ENCODE measurements at regions not wholly inside any gene's neighbourhood (a gene's known extent, or its start where the extent isn't known, plus 50 kb on each side); places are given as distances from the start of the nearest gene placed in this dataset.

DNA sequence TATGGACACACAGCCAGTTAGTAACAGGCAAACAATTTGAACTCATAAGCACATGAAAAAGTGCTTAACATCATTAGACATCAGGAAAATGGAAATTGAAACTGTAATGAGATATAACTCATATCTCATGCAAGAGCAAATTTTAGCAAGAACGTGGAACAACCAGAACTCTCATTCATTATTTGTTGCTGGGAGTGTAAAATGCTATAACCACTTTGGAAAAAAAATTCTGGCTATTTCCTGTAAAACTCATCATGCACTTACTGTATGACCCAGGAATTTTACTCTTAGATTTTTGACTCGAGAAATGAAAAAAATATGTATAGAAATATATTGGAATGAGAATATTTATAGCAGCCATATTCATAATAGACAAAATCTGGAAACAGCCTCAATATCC, 205.7 kb upstream of the PUM3 start:
- DNase-seq = no peak

DNA sequence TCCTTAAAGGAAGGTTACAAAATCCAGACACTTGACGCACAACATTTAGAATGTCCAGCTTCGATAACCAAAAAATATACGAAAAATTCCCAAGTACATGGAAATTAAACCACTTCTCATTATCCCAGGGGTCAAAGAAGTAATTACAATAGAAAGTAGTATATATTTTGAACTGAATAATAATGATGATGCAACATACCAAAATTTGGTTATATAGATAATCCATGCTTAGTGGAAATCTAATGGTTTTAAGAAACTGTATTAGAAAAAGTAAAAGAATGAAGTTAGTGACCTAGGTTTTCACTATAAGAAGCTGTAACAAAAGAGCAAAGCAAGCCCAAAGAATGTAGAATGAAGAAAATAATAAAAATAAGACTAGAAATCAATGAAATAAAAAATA, 204.0 kb upstream of the PUM3 start:
- DNase-seq = no peak

DNA sequence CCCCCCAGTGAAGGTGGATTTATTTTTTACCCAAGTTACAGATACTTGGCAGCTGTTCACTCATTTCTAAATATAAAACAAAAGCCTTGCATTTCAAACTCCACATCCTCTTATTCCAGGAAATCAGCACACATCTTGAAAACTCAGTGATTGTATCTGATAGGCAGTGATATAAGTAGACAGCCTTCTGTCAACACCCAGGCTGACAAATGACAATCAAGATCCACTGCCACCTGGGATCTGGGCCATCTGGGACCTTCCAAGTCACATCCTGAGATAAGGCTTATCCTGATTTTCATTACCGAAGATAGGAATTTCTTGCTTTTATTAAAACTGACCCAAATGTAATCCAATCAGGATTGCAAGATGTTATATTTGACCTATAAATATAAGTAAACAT, 201.3 kb upstream of the PUM3 start:
- DNase-seq = no peak

DNA sequence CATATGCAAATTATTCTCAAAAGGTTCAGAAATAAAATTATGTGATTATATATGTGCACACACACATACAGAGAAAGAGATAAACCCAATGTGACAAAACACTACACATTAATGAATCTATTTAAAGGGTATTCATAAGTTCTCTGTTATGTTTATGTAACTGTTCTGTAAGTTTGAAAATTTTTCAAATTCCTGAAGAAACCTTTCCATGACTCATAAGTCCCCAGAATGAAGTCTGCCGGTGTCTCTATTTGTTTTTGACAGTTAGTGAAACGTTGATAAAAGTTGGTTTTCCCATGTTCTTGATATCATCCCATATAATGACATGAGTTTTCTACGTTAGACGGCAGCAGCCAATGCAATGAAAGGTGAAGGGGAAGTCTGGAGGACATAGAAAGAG, 199.5 kb upstream of the PUM3 start:
- no peak for DNase-seq

DNA sequence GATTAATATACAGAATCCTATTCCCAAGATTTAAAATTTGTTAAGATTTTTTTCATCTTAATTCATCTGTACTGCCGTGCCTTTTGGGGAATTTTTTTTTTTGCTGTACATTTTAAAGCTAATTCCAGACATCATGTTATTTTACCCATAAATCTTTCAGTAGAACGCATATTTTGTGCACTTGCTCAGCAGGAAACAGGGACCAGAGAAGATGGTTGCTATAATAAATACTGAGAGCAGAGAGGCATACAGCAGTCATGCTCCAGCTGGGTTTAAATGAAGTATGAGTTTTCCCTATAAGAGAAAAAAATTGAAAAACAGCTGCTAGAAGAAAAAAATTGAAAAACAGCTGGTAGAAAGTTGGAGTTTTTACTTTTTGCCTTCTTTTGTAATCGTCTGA, 196.9 kb upstream of the PUM3 start:
- DNase-seq = no peak

DNA sequence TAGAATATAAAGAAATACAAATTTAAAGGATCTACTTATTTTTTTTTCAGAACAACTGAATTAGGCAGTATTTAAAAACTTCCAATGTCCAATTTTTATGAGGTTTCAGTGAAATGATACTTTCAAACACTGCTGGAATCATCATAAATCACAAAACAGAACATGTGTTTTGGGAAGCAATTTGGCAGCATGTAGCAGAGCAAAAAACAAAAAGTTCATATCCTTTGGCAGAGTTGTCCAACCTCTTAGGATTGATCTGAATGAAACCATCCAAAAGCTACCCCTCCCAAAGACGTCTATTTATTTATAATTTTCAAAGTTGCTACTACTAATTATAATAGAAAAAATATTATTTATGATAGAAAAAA, 192.4 kb upstream of the PUM3 start:
- DNase-seq = peak; percentile 79

DNA sequence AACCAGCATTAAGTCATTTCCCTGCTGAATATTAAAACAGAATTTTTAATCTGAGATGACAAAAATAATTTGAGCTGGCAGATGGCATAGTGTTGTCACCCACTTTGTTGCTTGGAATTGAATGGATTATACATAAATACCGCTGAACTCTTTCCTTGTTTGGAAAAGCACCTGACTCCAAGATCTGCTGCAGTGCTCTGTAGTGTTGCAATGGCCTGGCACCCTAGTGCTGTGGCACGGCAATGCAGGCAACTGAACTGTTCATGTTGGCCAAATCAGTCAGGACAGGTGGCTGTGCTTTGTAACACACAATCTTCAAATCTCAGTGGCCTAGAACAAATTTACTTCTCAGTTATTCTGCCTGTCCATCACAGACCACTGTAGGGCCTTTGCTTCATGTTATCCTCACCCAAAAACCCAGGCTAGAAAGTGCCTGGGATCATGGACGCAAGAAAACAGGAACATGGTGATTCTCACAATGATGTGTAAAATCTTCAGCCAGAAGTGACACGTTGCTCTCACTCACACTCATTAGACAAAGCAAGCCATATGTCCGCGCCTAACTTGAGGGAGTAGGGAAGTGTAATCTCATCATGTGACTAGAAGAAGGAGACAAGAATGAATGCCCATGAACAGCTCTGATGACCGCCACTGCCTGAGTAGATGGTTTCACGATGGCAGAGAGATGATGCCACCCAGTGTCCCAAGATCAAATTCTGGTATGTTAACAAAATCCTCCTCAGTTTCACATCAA, 191.9 kb upstream of the PUM3 start:
- DNase-seq = peak; percentile 79

DNA sequence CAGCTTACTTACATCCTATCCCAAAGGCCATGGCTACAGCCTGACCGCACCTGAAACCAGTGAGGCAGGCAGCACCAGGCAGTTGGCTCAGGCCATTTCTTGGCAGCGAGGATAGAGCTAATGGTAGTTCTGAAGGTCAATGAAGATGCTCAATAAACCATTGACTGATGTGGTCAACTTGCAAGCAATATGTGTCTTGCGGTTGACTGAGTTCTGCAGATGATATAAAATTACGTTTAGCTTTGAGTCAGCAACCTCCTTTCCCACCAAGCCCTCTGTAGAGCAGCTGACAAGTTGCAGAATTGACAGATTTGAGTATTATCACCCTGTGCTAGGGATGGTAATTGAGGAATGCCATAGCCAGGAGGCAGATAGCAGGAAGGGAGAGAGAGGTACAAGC, 189.0 kb upstream of the PUM3 start:
- no peak for DNase-seq

DNA sequence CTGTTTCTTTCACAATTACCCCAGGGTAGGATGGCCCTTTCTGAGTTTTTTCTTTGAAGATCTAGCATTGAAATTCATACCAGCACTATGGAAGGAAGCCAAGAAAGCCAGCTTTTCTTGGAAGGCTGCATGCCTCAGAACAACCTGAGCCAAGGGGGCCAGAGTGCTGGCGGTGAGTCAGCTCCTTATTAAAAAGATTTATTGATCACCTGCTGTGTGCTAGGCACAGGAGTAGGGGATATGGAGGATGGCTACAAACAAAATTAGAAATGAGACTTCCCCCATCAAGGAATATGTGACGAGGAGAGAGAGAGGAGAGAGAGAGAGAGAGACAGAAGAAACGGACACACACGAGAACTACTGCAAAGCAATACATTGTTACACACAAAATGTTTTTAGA, 184.6 kb upstream of the PUM3 start:
- DNase-seq = peak; percentile 97

DNA sequence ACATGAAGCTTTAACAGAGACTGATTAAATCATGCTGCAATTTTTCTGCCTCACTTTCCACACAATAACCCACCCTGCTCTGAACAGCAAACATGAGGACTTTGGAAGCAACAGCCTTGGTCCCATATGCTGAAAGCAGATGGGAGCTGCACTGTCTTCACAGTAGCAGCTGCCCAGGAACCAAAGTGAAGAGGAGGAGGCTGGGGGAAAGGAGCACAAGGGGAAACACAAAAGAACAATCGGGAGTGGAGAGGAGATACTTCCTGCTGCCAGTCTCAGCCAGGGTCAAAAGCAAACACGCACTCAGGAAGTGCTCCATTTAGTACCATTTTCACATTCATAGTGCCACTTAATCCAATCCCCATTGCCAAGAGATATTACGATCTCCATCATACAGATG, 183.3 kb upstream of the PUM3 start:
- DNase-seq = peak; percentile 96

DNA sequence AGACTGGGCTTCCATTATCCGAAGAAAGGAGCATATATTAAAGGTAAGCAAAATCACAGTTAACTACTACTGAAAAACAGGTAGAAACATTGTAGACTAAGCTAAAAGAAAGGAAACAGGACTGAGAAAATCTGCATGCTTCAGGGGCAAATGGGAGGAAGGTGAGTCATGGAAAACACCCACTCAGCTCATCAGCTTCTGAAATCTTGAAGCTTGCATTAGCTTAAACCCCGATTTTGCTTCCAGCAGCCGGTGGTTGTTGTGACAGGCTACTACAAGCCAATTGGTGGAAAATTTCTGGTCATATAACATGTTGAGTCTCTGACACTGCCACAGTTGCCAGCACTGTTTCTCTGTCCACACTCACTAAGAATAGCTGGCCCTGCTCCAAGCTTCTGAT, 179.6 kb upstream of the PUM3 start:
- DNase-seq = no peak

DNA sequence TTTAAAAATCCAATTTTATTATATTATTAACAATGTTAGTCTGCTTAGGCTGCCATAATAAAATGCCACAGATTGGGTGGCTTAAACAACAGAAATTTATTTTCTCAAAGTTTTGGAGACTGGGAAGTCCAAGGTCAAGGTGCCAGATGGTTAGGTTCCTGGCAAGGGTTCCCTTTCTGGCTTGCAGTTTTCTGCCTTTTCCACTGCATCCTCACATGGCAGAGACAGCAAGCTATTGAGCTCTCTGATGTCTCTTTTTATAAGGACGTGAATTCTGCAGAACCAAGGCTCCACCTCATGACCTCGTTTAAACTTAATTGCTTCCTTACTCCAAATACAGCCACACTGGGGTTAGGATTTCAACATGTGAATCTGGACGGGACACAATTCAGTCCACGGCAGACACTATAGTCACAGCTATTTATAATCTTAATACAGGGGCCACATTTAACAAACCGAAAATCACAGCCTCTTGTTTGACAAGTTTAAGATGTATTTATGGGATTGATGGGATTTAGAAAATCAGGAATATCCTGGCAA, 174.9 kb upstream of the PUM3 start:
- DNase-seq = peak; percentile 87

DNA sequence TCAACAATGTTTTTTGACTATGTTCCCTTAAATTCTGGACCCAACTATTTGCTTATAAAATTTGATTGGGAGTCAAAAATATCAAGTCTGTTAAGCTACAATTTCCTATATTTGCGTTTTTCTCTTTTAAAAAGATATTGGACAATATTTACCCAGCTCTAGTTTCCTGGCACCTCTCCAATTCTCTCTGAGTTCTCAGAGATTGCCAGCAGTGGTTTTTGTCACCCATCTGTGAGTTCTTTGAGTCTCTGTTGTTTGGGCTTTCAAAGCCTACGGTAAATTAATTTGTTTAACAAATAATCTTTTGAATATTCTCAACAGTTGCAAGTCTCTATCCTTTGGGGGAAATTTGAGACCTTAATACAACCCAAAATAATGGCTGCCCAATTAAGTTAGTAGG, 174.2 kb upstream of the PUM3 start:
- DNase-seq = peak; percentile 94

DNA sequence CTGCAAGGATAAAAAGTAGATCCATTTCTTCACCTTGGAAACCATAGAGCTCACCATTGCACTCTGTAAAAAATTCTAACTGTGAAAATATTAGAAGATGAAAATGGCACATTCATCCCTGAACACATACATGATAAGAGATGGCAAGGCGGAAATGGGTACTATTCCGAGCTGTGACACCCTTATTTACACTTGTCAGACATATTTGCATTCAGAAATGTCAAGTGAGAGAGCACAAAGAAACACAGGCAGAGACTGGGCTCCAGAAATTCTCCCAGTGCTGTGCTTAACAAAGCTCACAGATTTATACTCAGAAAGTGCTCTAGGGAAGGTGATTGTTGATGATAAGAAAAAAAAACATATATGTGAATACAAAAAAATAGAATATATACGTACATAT, 170.3 kb upstream of the PUM3 start:
- DNase-seq = no peak

DNA sequence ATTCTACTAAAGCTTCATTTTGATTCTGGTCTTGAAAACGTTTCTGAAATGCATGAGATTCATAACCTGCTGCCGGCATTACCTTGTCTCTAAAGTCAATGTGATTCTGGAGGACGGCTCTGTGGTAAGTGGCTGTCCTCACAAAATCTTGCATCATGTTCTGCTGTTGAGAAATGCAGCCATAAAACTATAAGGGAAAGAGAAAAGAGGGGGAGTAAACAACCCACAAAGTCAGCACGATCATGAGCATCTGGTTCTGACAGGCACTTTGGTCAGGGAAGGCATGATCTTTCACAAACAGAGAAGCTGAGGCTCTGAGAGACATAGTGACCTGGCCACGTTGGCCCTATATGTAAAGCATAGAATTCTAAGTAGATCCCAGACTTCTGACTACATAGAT, 168.9 kb upstream of the PUM3 start:
- no peak for DNase-seq

DNA sequence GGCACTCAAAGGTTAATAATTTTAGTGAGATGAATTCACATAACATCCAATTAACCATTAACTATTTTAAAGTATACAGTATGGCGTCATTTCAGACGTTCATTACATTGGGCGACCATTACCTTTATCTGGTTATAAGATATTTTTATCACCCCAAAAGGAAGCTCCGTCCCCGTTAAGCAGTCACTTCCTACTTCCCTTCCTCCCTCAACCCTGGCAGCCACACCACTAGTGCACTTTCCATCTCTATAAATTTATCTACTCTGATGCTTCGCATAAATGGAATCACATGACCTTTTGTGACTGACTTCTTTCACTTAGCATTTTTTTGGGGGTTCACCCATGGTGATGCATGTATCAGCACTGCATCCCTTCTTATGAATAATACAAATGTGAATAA, 168.3 kb upstream of the PUM3 start:
- no peak for DNase-seq

DNA sequence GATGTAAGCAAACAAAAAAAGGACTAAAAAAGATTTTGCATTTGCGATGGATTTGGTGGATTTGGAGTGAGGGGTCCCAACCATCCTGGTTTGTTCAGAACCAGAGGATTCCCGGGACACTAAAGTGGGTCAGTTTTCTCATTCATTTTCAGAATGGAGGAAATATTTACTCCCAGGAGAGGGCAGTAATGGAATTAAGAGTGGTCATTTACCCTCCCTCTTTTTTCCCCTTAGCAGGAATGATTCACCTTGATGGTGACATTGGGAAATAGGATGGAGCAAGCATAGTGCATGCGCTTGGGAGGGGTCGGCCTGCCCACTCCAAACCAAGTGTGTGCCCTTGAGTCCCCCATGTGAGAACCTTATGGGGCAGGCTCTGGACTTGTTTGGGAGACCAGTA, 164.2 kb upstream of the PUM3 start:
- DNase-seq = no peak

DNA sequence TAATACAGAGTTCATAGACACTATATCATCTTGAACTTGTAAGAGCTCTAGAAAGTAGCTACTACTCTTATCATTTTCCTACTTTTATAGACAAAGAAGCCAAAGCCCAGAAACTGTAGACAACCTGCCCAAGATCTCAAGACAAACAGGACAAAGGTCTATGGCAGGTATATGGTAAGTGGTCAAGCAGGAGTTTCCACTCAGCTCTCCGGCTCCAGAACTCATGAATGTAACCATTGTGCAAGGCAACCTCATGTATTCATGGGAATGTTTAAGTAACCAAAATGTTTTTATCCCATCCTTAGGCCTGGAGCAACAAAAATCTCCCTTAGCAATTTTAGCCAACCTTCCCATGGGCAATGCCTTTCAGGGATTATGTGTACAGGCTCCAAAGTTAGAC, 163.4 kb upstream of the PUM3 start:
- no peak for DNase-seq

DNA sequence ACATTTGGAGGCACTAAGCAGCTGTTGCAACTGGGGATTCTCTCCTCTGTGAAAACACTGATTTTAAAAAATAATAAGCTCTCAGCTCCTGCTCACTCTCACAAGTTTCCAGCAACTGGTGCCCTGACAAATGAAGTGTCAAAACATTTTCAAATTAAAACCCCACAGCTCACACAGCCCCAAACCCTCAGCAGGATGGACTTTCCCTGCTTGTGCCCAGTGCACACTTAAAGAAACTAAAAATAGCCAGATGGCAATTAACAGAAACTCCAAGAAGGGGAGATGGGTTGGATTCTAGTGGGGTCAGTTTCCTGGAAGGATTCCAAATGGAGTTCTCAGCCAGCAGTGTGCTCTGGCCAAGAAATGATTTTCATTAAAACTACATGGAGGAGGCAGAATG, 163.0 kb upstream of the PUM3 start:
- DNase-seq = peak; percentile 81

DNA sequence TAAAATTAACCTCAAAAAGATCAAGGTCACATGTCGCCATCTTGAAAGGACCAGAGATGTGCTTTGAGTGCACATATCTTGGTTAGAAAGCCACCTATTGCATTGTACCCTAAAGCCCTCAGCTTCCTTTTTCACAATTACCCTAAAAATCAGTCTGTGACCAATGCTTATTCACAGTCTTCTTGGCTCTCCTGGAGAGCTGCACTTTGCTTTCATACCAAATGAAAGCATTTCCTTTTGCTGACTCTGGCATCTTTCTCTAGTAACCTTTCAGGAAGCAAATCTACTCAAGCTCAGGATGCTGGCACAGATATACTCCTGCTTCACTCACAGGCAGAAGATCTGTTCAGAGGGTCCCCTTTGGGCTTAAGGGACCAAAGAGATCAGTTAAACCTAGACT, 160.7 kb upstream of the PUM3 start:
- no peak for DNase-seq

DNA sequence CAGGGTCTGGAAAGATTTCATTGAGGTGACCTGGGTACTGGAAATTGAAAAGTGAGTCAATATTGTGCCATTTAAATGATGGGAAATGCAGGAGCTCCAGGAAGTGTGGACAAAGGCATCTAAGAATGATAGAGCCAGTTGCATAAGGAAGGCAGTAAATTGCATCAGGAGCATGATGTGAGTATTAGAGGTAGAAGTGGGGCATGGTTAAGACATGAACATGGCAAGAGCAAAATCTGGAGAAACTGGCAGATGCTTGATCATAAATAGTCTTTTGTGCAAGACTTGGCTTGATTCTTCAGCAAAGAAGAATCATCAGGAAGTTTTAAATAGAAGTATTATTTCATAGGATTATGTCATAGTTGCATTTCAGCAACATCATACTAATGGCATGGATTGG, 157.4 kb upstream of the PUM3 start:
- DNase-seq = no peak

DNA sequence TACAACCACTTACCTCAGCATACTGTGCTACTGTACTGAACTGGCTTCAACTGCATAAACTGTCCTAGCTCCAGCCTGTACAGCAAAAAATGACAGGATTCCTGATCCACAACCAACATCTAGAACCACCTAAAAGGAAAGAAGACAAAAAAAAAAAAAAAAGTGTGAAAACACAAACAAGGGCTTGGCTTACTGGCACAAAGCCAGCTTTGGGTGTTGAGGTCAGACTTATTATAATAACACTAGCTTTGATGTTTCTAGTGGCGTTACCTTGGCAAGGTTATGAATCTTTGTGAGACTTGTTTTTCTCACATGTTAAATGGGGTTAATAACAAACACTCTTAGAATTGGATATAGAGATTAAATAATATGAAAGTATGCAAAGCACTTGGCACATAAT, 148.5 kb upstream of the PUM3 start:
- no peak for DNase-seq

DNA sequence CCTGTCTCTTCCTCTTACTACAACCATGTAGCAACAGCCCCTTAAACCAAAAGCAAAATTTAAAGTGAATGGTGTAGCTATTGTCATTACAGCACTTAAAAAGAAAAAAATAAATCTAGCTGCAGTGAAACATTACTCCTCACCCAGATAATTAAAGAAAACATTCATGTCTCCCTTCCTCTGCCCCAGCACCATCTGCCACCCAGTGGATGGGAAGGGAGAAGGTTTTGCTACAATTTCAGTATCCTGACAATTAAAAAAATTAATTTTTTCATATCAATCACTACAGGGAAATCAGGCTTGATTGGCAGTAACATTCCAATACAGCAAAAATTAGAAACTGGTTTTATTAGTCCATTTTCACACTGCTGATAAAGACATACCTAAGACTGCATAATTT, 147.4 kb upstream of the PUM3 start:
- DNase-seq = no peak

DNA sequence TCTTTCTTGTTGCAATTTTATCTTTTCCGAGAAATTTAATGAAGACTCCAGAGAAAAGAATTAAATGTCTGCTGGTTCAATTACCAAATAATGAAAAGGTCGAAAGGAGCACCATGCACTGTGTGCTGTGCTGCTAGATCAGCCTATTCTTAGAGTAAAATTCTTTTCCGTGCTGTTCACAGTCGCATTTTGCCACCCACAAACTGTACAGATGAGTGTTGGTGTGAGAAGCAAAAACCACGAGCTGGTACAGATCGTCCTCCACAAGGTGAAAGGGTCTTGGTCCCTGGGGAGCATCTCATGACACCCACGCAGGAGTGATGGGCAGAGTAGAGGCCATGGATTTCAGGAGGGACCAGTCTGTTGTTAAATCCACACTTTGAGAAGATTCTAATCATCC, 143.8 kb upstream of the PUM3 start:
- DNase-seq = no peak

DNA sequence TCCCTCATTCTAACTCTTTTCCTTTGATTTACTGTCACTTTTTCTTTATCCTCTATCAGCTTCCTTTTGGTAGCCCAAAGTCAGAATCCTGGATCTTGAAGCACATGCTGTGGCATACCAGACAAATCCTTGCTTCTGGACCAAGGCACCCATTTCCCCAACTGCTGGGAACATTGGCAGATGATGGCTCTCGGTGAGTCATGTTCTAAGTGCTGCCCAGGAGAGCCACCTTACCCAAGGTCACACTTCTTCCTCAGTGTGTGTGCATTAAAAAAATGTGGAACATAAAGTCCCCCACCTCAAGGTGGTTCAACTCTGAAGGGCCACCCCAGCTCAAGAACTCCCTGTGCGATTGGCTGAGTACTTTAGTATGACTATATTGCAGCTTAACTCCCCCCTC, 141.4 kb upstream of the PUM3 start:
- no peak for DNase-seq

DNA sequence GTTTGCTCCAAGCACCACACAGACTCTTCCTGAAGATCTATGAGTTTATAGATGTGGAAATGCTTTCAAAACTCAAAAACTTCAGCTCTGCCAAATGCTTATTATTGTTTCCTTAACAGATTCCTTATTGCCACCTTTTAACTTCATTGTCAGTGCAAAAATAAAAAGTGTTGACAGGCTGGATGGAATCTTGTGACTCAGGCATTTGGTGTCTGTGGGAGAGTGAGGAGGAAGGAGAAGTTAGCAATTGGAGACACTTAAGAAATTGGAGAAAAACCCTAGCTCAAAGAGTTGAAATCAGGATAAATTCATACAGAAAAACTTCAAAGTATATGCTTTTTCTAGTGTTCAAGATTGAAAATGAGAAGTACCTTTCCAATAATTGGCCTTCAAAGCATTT, 140.6 kb upstream of the PUM3 start:
- DNase-seq = no peak

Data from NCI-H446 treated with DMSO at 0.1 percent for 48 hours (cell line).